ENCODE measurements at regions not wholly inside any gene's neighbourhood (a gene's known extent, or its start where the extent isn't known, plus 50 kb on each side); places are given as distances from the start of the nearest gene placed in this dataset.

GRCh38 chr7:114217026-114217806, 197.4 kb upstream of the FOXP2 start:
- H3K4me3 ChIP-seq (replicated peaks in 1 of 2; ENCODE audit: low read depth in 2 of 2, low read length in 2 of 2): no peak overlapping the region
- no peak for TF ChIP-seq CTCF (IDR thresholded peaks at IDR 0.05; ENCODE audit: low read depth, low read length)
- peak in 1 of 2 donors; percentile 1 for DNase-seq (ENCODE audit: low read depth in 2 of 2)

- no peak for DNase-seq (ENCODE audit: low read depth in 2 of 2)
- TF ChIP-seq CTCF (IDR thresholded peaks at IDR 0.05; ENCODE audit: low read depth, low read length): no peak
- no peak overlapping the region for H3K4me3 ChIP-seq (replicated peaks in 1 of 2; ENCODE audit: low read depth in 2 of 2, low read length in 2 of 2)
Measured at GRCh38 chr7:114214466-114214865, 200.1 kb upstream of the FOXP2 start.

GRCh38 chr7:114212721-114213429, 201.7 kb upstream of the FOXP2 start:
- no peak for TF ChIP-seq CTCF (IDR thresholded peaks at IDR 0.05; ENCODE audit: low read depth, low read length)
- DNase-seq (ENCODE audit: low read depth in 2 of 2): no peak
- H3K4me3 ChIP-seq (replicated peaks in 1 of 2; ENCODE audit: low read depth in 2 of 2, low read length in 2 of 2): no peak overlapping the region

GRCh38 chr7:114209968-114210367, 204.6 kb upstream of the FOXP2 start:
- no peak overlapping the region for H3K4me3 ChIP-seq (replicated peaks in 1 of 2; ENCODE audit: low read depth in 2 of 2, low read length in 2 of 2)
- no peak for DNase-seq (ENCODE audit: low read depth in 2 of 2)
- TF ChIP-seq CTCF (IDR thresholded peaks at IDR 0.05; ENCODE audit: low read depth, low read length): no peak

GRCh38 chr7:114206688-114207087, 207.9 kb upstream of the FOXP2 start:
- TF ChIP-seq CTCF (IDR thresholded peaks at IDR 0.05; ENCODE audit: low read depth, low read length): no peak
- no peak overlapping the region for H3K4me3 ChIP-seq (replicated peaks in 1 of 2; ENCODE audit: low read depth in 2 of 2, low read length in 2 of 2)
- DNase-seq (ENCODE audit: low read depth in 2 of 2): no peak

- DNase-seq (ENCODE audit: low read depth in 2 of 2): no peak
- H3K4me3 ChIP-seq (replicated peaks in 1 of 2; ENCODE audit: low read depth in 2 of 2, low read length in 2 of 2): no peak overlapping the region
- TF ChIP-seq CTCF (IDR thresholded peaks at IDR 0.05; ENCODE audit: low read depth, low read length): no peak
Measured at GRCh38 chr7:114196517-114196916, 218.1 kb upstream of the FOXP2 start.
